Peyer's patch (tissue), 4 donors: ENCODE measurements at regions not wholly inside any gene's neighbourhood (a gene's known extent, or its start where the extent isn't known, plus 50 kb on each side); places are given as distances from the start of the nearest gene placed in this dataset.

Experiments used
- POLR2A ChIP-seq, 2 donors: fragments of 450-650 bp; IDR thresholded peaks; one replicate each; pipeline ENCODE4 v1.5.1; 2017; ENCODE audit warnings: antibody characterized with exemption in 2 of 2, mild to moderate bottlenecking in 2 of 2, moderate library complexity in 2 of 2
- TF ChIP-seq, protein P1 (sequence below), 6 experiments: fragments of 450-650 bp in 4 of 6; fragments of 200-600 bp in 2 of 6; sonication (generic) in 1 of 6; IDR thresholded peaks; one replicate each; pipeline ENCODE4 v1.5.1; 2017 to 2019; ENCODE audit warnings: antibody characterized with exemption in 6 of 6, mild to moderate bottlenecking in 3 of 6, moderate library complexity in 1 of 6

DNA sequence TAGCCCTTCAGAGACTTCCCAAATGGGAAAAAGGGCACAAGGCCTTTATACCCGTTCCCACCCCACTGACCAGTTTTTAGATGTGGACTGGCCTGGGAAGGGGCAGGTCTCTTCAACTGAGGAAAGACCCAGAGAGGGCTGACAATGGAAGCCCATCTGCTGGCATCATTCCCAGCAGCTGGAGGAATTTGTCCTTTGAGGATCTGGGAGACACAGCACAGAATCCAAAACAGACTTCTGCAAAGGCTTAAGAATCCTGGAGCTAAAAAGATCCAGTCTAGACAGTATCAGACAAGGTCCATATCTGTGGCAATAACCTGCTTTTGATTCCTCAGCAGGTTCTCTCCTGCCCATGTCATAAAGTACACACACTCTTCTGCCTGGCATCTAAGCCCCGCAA, 329.2 kb downstream of the TMEM167A start:
- TF ChIP-seq, protein P1, sequence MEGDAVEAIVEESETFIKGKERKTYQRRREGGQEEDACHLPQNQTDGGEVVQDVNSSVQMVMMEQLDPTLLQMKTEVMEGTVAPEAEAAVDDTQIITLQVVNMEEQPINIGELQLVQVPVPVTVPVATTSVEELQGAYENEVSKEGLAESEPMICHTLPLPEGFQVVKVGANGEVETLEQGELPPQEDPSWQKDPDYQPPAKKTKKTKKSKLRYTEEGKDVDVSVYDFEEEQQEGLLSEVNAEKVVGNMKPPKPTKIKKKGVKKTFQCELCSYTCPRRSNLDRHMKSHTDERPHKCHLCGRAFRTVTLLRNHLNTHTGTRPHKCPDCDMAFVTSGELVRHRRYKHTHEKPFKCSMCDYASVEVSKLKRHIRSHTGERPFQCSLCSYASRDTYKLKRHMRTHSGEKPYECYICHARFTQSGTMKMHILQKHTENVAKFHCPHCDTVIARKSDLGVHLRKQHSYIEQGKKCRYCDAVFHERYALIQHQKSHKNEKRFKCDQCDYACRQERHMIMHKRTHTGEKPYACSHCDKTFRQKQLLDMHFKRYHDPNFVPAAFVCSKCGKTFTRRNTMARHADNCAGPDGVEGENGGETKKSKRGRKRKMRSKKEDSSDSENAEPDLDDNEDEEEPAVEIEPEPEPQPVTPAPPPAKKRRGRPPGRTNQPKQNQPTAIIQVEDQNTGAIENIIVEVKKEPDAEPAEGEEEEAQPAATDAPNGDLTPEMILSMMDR (IDR thresholded peaks at IDR 0.05): no peak
- TF ChIP-seq POLR2A (IDR thresholded peaks at IDR 0.05): no peak
